ENCODE measurements at regions not wholly inside any gene's neighbourhood (a gene's known extent, or its start where the extent isn't known, plus 50 kb on each side); places are given as distances from the start of the nearest gene placed in this dataset.

DNA sequence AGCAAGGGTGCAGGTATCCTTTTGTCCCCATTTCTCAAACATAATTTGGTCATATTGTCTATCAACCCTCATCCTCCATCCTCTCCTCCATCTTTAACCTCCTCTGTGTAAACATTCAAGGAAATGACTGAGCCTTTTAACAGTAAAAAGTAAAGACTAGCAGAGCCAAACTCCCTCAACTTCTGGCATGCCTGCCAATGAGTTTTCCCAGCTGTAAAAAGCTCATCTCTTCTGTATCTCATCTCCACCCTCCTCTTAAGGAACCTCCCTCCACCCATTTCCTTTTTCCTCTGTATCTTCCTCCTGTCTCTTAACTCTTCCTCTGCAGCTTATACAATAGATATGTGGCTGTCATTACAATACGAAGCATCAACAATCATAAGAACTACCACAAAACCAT lies 76.9 kb upstream of the PSMD7 start:
- POLR2A ChIA-PET, result no interaction called here
- Mint-ChIP-seq H3K27ac (no peak overlapping the region), H3K9me3 (no peaks in the 10 kb centered on the region), H3K4me3 (no peak overlapping the region), H3K36me3 (ENCODE audit: low read depth) (no peaks in the 10 kb centered on the region), H3K4me1 (ENCODE audit: low read depth) (no peaks in the 10 kb centered on the region), H3K27me3 (peaks cover 3% of the 10 kb centered on the region)
- CTCF ChIA-PET, result no interaction called here
- no peak for ATAC-seq
- TF ChIP-seq, protein P1, sequence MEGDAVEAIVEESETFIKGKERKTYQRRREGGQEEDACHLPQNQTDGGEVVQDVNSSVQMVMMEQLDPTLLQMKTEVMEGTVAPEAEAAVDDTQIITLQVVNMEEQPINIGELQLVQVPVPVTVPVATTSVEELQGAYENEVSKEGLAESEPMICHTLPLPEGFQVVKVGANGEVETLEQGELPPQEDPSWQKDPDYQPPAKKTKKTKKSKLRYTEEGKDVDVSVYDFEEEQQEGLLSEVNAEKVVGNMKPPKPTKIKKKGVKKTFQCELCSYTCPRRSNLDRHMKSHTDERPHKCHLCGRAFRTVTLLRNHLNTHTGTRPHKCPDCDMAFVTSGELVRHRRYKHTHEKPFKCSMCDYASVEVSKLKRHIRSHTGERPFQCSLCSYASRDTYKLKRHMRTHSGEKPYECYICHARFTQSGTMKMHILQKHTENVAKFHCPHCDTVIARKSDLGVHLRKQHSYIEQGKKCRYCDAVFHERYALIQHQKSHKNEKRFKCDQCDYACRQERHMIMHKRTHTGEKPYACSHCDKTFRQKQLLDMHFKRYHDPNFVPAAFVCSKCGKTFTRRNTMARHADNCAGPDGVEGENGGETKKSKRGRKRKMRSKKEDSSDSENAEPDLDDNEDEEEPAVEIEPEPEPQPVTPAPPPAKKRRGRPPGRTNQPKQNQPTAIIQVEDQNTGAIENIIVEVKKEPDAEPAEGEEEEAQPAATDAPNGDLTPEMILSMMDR (IDR thresholded peaks at IDR 0.05), result no peak
- intact Hi-C loops (cut with micrococcal nuclease), result no loop called here
- DNase-seq, result no peak

DNA sequence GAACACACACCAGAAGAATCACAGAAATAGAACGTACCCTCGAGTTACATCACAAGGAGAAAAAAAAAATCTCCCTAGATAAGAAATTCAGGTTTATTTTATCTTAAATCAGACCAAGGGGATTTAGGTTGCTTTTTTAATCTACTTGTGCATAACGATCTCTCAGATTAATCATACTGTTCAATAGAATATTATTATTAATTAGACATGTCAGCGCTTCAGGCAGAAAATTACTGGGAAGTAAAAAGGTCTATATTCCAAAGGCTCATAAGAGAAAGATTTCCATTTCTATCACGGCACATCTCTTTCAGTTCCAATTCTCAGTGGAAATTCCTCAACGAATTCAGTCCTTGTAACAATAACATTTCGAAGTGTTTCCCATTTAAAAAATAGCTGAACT lies 77.7 kb upstream of the PSMD7 start:
- Mint-ChIP-seq H3K27ac (no peak overlapping the region), H3K9me3 (no peaks in the 10 kb centered on the region), H3K4me1 (ENCODE audit: low read depth) (no peaks in the 10 kb centered on the region), H3K4me3 (no peak overlapping the region), H3K27me3 (peaks cover 4% of the 10 kb centered on the region), H3K36me3 (ENCODE audit: low read depth) (no peaks in the 10 kb centered on the region)
- ATAC-seq (no peak), DNase-seq (no peak)
- intact Hi-C loops (cut with micrococcal nuclease), result no loop called here
- POLR2A ChIA-PET, result no interaction called here
- CTCF ChIA-PET, result interaction anchor here (1.0 kb wide), 1 partner anchor 8 kb away, joined by 3 read pairs; no protein-coding TSS in a partner anchor
- TF ChIP-seq, protein P1 (IDR thresholded peaks at IDR 0.05), result no peak

DNA sequence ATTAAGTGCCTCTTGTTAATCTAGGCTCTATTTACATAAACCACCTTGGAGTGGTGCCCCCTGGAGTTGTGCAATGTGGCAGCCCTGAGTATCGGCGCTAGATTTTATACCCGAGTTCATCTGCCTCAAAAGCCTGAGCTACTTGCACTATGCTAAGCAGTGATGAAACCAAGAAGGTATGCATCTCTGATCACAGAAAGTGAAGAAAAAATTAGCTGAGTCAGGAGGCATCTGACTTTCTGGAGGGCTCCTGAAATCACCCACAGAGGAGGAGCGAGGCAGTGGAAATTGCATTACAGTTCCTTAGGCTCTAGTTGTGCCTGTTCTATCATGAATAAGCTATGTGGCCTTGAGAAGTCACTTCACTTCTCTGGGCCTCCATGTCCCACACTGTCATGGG lies 80.3 kb upstream of the PSMD7 start:
- Mint-ChIP-seq H3K4me3 (no peak overlapping the region), H3K36me3 (ENCODE audit: low read depth) (no peaks in the 10 kb centered on the region), H3K27me3 (peaks cover 4% of the 10 kb centered on the region), H3K4me1 (ENCODE audit: low read depth) (no peaks in the 10 kb centered on the region), H3K9me3 (no peaks in the 10 kb centered on the region), H3K27ac (no peak overlapping the region)
- ChIA-PET CTCF (no interaction called here), POLR2A (no interaction called here)
- no peak for DNase-seq
- no peak for ATAC-seq
- TF ChIP-seq, protein P1 (IDR thresholded peaks at IDR 0.05), result no peak
- intact Hi-C loops (cut with micrococcal nuclease), result no loop called here

DNA sequence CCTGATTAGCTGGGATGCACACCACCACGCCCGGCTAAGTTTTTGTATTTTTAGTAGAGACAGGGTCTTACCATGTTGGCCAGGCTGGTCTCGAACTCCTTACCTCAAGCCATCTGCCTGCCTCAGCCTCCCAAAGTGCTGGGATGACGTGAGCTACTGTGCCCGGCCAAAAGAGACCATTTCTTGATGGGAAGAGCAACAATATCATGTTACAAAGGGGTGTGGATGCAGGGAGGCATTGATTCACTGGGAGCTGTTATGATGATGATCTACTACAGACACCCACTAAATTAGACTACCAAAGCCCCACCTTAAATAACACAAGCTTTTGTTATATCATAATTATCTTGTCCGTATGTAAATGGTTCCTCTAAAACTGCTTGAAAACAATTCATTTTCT lies 81.4 kb upstream of the PSMD7 start:
- Mint-ChIP-seq H3K27ac (no peak overlapping the region), H3K4me1 (ENCODE audit: low read depth) (no peaks in the 10 kb centered on the region), H3K27me3 (peaks cover 4% of the 10 kb centered on the region), H3K36me3 (ENCODE audit: low read depth) (no peaks in the 10 kb centered on the region), H3K4me3 (no peak overlapping the region), H3K9me3 (no peaks in the 10 kb centered on the region)
- TF ChIP-seq, protein P1 (IDR thresholded peaks at IDR 0.05), result no peak
- ChIA-PET CTCF (interaction anchor here (1.5 kb wide), 1 partner anchor 1383 kb away, joined by 3 read pairs; no protein-coding TSS in a partner anchor), POLR2A (no interaction called here)
- intact Hi-C loops (cut with micrococcal nuclease), result no loop called here
- no peak for DNase-seq
- no peak for ATAC-seq

DNA sequence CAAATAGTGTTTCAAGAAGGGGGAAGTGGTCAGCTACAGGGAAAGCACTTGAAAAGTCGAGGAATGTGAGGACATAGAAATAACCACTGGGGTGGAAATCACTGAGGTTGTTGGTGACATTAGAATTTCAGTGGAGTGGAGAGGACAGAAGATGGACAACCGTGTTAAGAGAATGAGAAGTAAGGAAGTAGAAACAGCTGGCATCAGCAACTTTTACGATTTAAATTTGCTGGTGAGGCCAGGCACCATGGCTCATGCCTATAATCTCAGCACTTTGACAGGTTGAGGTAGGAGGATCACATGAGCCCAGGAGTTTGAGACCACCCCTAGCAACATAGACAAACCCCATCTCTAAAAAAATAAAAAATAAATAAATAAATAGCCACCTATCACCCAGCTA lies 83.2 kb upstream of the PSMD7 start:
- intact Hi-C loops (cut with micrococcal nuclease), result no loop called here
- no peaks in the 10 kb centered on the region for H3K9me3 Mint-ChIP-seq
- POLR2A ChIA-PET, result no interaction called here
- DNase-seq (no peak), ATAC-seq (no peak)
- CTCF ChIA-PET, result no interaction called here
- no peaks in the 10 kb centered on the region for H3K4me1 Mint-ChIP-seq (ENCODE audit: low read depth)
- no peak overlapping the region for H3K27ac Mint-ChIP-seq
- H3K27me3 Mint-ChIP-seq, result peaks cover 3% of the 10 kb centered on the region
- H3K4me3 Mint-ChIP-seq, result no peak overlapping the region
- TF ChIP-seq, protein P1 (IDR thresholded peaks at IDR 0.05), result no peak
- H3K36me3 Mint-ChIP-seq (ENCODE audit: low read depth), result no peaks in the 10 kb centered on the region
